RWPE1 (cell line): ENCODE measurements at regions not wholly inside any gene's neighbourhood (a gene's known extent, or its start where the extent isn't known, plus 50 kb on each side); places are given as distances from the start of the nearest gene placed in this dataset.

Experiments used
- CTCF ChIA-PET: fragments of 350-600 bp; sonication (Branson Sonifier 250); formaldehyde crosslinking; extraction: SDS; loops from one replicate; lab custom pipeline; 2021; lab: Yijun Ruan, JAX
- POLR2A ChIA-PET: fragments of 400-600 bp; formaldehyde crosslinking; extraction: SDS; loops from one replicate; lab custom pipeline; 2020; ENCODE audit warnings: antibody characterized with exemption; ENCODE audit not compliant: low non-redundant PET; lab: Yijun Ruan, JAX
- DNase-seq: peaks from one replicate; pipeline ENCODE4 v3.0.0; 2012; ENCODE audit warnings: low spot score
- H3K27ac ChIP-seq: fragments of 450-650 bp; 2 replicates; pipeline ENCODE4 v1.5.1; 2017
- TF ChIP-seq, protein P1 (sequence below): fragments of 450-650 bp; conservative IDR thresholded peaks from 2 replicates; pipeline ENCODE4 v1.5.1; 2017; ENCODE audit warnings: low read depth, mild to moderate bottlenecking

DNA sequence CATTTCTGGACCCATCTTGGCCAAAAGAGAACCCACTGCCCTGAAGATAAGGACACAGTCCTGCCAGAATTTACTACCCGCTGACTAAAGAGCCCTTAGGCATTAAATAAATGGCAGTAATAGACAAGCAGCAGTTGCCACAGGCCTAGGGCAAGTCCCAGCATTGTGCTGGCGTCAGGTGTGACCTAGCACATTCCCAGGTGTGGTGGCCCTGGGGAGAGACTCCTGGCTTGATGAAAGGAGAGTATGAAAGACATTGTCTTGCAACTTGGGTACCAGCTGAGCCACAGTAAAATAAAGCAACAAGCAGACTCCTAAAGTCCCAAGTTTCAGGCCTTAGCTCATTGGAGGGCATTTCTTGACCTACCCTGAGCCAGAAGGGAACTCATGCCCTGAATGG lies 715.7 kb upstream of the SORCS1 start:
- ChIA-PET CTCF (no interaction called here), POLR2A (no interaction called here)
- TF ChIP-seq, protein P1, sequence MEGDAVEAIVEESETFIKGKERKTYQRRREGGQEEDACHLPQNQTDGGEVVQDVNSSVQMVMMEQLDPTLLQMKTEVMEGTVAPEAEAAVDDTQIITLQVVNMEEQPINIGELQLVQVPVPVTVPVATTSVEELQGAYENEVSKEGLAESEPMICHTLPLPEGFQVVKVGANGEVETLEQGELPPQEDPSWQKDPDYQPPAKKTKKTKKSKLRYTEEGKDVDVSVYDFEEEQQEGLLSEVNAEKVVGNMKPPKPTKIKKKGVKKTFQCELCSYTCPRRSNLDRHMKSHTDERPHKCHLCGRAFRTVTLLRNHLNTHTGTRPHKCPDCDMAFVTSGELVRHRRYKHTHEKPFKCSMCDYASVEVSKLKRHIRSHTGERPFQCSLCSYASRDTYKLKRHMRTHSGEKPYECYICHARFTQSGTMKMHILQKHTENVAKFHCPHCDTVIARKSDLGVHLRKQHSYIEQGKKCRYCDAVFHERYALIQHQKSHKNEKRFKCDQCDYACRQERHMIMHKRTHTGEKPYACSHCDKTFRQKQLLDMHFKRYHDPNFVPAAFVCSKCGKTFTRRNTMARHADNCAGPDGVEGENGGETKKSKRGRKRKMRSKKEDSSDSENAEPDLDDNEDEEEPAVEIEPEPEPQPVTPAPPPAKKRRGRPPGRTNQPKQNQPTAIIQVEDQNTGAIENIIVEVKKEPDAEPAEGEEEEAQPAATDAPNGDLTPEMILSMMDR = no peak
- H3K27ac ChIP-seq = no peak overlapping the region
- DNase-seq = no peak

DNA sequence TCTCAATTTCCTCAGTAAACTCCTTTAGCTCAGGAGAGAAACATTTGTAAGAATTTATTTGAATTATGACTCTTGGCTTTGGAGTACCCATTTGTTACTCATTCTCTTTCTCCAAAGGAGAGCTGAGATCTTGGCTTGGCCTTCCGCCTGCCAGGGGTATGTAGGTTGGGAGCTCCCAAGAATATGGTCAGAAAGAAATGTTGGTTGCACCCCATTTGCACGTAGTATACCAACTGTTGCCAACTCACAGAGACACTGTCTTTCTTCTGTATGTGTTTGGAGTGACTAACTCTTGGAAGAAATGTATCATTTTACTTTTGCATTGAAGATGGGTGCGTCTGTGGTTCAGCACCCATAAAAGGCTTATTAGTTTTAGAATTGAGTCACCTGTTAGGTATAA lies 708.5 kb upstream of the SORCS1 start:
- ChIA-PET CTCF (no interaction called here), POLR2A (no interaction called here)

DNA sequence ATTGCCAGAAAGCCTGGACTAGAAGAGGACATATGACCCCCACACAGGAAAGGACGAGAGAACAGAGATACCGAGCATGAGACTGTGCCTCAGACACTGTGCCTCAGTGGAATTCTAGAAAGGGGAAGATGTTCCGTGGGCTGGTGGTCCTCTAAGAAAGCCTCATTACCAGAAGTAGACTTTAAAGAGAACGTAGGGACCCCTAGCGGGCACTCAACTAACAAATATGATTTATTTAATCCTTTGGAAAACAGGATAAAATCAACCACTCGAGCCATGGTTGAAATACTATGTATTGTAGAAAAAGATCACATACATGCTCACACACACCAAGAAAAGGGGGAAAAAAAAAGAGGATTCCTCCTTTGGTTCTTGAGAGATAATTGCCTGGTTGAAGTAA lies 701.2 kb upstream of the SORCS1 start:
- no peak overlapping the region for H3K27ac ChIP-seq
- DNase-seq = no peak
- ChIA-PET POLR2A (no interaction called here), CTCF (interaction anchor here (0.7 kb wide), 1 partner anchor 13 kb away, joined by 3 read pairs; no protein-coding TSS in a partner anchor)
- TF ChIP-seq, protein P1 = no peak

More for the DNA sequence above, 708.5 kb upstream of the SORCS1 start:
- TF ChIP-seq, protein P1 = no peak
- no peak overlapping the region for H3K27ac ChIP-seq
- no peak for DNase-seq

DNA sequence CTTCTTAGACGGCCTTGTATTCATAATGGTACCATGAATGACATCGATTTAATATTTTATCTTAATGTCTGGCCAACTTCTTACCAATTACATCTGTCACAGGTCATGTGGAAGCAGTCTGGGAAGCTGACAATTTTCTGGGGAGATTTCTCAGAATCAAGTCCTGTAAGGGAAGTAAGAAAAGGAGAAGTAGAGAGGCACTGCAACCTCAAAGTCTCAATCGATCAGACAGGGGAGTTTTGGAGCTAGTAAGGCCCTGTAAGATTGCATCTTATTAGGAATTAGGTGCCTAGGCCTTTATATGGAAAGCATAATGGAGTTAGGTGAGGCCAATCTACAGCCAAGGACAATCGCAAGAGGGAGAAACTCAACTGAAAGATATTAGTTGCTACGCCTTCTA lies 694.6 kb upstream of the SORCS1 start:
- ChIA-PET CTCF (no interaction called here), POLR2A (no interaction called here)
- TF ChIP-seq, protein P1 = no peak
- no peak overlapping the region for H3K27ac ChIP-seq
- no peak for DNase-seq

DNA sequence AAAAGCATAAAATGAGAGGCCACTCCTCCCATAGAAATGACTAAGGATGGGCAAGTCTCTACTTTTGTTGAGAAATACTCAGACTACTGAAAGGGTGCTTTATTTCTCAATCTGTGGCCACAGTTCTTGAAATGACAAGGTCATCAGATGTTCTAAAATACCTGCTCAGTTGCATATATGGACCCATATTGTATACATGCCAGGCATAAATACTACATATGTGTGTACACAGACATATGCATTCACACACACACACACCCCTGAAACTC lies 691.5 kb upstream of the SORCS1 start:
- CTCF ChIA-PET = no interaction called here
- POLR2A ChIA-PET = no interaction called here
- no peak for DNase-seq
- no peak overlapping the region for H3K27ac ChIP-seq
- TF ChIP-seq, protein P1 = no peak

DNA sequence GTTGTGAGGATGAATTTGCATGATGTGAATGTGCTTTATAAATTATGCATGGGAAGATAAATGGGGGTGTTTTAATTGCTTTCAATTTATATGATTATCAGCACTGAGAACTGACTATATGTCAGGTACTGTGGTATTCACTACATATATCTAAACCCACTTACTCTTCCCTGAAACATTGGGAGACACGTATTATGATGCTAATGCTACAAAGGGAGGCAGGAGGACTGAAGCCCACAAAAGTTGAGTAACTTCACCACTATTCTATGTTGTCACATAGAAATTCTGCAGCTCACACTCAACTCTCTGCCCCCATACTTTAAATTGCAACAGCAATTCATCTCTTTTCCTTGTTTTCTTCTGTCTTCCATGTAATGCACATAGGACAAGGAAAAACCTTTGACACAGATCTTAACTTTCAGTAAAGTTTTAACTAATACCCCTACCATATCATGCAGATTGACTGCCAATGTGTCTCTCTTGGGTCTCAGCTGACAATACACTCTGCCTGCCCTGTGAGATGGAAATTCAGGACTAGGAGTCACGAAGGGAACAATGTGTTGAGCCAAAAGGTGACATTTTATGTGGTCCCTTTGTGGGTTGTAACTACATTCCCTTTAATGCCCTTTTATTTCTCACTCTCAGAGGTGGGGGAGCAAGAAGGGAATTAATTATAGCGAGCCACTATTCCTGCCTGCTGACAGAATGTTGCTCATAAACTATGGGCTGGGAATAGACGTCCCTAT lies 691.0 kb upstream of the SORCS1 start:
- no peak for DNase-seq
- TF ChIP-seq, protein P1 = no peak
- POLR2A ChIA-PET = no interaction called here
- H3K27ac ChIP-seq = no peak overlapping the region
- CTCF ChIA-PET = no interaction called here
